ENCODE measurements at regions not wholly inside any gene's neighbourhood (a gene's known extent, or its start where the extent isn't known, plus 50 kb on each side); places are given as distances from the start of the nearest gene placed in this dataset.

DNA sequence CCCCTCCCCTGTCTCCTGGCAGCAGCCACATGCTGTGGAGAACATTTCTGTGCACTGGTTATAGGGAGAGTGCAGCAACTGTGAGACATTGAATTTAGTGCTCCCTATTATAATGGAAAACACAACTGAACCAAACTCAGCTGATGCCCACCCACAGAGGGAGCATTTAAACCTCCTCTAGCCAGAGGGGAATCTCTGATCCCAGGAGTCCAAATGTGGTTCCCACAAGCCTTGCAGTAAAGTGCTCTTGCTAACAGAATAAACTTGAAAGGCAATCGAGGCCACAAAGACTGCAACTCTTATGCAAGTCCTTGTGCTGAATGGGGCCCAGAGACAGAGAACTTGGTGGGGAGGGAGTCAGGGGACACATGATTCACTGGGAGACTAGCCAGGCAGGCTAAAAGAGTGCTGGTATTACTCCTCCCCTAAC, 638.8 kb upstream of the VRK2 start:
- no peak overlapping the region for H2BK20ac ChIP-seq (ENCODE audit: low read length)
- no peak overlapping the region for H2BK12ac ChIP-seq (ENCODE audit: low read depth, low read length)
- H3K9me3 ChIP-seq (ENCODE audit: insufficient read depth in 2 of 2, low read depth in 1 of 2, low read length in 1 of 2): no peaks in the 10 kb centered on the region; a peak in 1 of 4 replicates
- DNase-seq (ENCODE audit: low read depth in 1 of 2, low spot score in 2 of 2) (peak in 1 of 2 experiments; percentile 25), FAIRE-seq (no peak)
- peaks cover 0 to 7% (median 2%) of the 10 kb centered on the region in 4 experiments; a peak in 3 of 7 replicates for H3K4me1 ChIP-seq (replicated peaks in 1 of 4; ENCODE audit: control insufficient read depth in 3 of 4, insufficient read depth in 4 of 4, low read length in 3 of 4)
- no peak overlapping the region for H4K5ac ChIP-seq (ENCODE audit: insufficient read length, low read depth, low read length)
- no peak for TF ChIP-seq CREB1 (IDR thresholded peaks at IDR 0.05)
- no peak for TF ChIP-seq POLR2AphosphoS5 (IDR thresholded peaks at IDR 0.05; ENCODE audit: low read depth, low read length)
- no peak for TF ChIP-seq CHD1 (IDR thresholded peaks at IDR 0.05; ENCODE audit: low read depth, low read length)
- no peak for TF ChIP-seq CBX5 (IDR thresholded peaks at IDR 0.05; ENCODE audit: low read depth, low read length)
- TF ChIP-seq NRF1 (IDR thresholded peaks at IDR 0.05; ENCODE audit: low read depth, low read length): no peak
- no peak for TF ChIP-seq KDM5A (IDR thresholded peaks at IDR 0.05; ENCODE audit: low read length)
- TF ChIP-seq RBBP5 (IDR thresholded peaks at IDR 0.05; ENCODE audit: borderline replicate concordance, low read depth, low read length): no peak
- TF ChIP-seq, protein P1, sequence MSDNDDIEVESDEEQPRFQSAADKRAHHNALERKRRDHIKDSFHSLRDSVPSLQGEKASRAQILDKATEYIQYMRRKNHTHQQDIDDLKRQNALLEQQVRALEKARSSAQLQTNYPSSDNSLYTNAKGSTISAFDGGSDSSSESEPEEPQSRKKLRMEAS (IDR thresholded peaks at IDR 0.05): no peak
- TF ChIP-seq, protein P2, sequence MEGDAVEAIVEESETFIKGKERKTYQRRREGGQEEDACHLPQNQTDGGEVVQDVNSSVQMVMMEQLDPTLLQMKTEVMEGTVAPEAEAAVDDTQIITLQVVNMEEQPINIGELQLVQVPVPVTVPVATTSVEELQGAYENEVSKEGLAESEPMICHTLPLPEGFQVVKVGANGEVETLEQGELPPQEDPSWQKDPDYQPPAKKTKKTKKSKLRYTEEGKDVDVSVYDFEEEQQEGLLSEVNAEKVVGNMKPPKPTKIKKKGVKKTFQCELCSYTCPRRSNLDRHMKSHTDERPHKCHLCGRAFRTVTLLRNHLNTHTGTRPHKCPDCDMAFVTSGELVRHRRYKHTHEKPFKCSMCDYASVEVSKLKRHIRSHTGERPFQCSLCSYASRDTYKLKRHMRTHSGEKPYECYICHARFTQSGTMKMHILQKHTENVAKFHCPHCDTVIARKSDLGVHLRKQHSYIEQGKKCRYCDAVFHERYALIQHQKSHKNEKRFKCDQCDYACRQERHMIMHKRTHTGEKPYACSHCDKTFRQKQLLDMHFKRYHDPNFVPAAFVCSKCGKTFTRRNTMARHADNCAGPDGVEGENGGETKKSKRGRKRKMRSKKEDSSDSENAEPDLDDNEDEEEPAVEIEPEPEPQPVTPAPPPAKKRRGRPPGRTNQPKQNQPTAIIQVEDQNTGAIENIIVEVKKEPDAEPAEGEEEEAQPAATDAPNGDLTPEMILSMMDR (IDR thresholded peaks at IDR 0.05; ENCODE audit: control extremely low read depth in 1 of 3, insufficient read depth in 1 of 3, low read depth in 1 of 3, low read length in 3 of 3): no peak
- H3K18ac ChIP-seq (ENCODE audit: extremely low read depth, low read length): no peak overlapping the region; the same call in 1 of the 2 replicates
- H2BK120ac ChIP-seq (replicated peaks; ENCODE audit: low read depth, low read length): no peak overlapping the region
- H3K23me2 ChIP-seq (ENCODE audit: low read depth, low read length): no peaks in the 10 kb centered on the region
- no peak overlapping the region for H3K27ac ChIP-seq (ENCODE audit: low read depth, low read length)
- ChIA-PET POLR2A (ENCODE audit: partially characterized antibody) (no interaction called here), CTCF (ENCODE audit: partially characterized antibody) (interaction anchor here (1.4 kb wide), 1 partner anchor 11 kb away, joined by 3 read pairs; no protein-coding TSS in a partner anchor)
- no peak overlapping the region for H4K8ac ChIP-seq (ENCODE audit: extremely low read depth, insufficient read depth, low read length)
- WGBS, 2 experiments (ENCODE audit: extremely low coverage in 1 of 2, insufficient coverage in 1 of 2, insufficient read length in 1 of 2, insufficient replicate concordance in 2 of 2, low coverage in 1 of 2, low lambda C conversion rate in 2 of 2, missing lambda C conversion rate in 1 of 2): 41% methylated on average over 1 of the region's 1 CpG; no CpG with 5 or more reads in 1 of the 2 experiments
- H3K27me3 ChIP-seq (replicated peaks in 1 of 4; ENCODE audit: control insufficient read depth in 3 of 4, extremely low read depth in 1 of 4, insufficient read depth in 3 of 4, low read length in 3 of 4): no peaks in the 10 kb centered on the region
- H2BK15ac ChIP-seq (ENCODE audit: low read length): no peak overlapping the region
- H3K79me1 ChIP-seq (ENCODE audit: low read depth, low read length): no peaks in the 10 kb centered on the region
- H2BK5ac ChIP-seq (ENCODE audit: low read depth, low read length): no peak overlapping the region
- H3K56ac ChIP-seq (replicated peaks; ENCODE audit: insufficient read length, low read depth, low read length): no peak overlapping the region
- H3K4ac ChIP-seq (replicated peaks; ENCODE audit: insufficient read length, low read depth, low read length): no peak overlapping the region
- H2AK5ac ChIP-seq (ENCODE audit: low read depth, low read length): no peak overlapping the region
- no peaks in the 10 kb centered on the region; a peak in 1 of 8 replicates for H3K36me3 ChIP-seq (ENCODE audit: control insufficient read depth in 2 of 4, insufficient read depth in 4 of 4, low read length in 3 of 4)
- H3K23ac ChIP-seq (ENCODE audit: insufficient read length): no peak overlapping the region
- H4K91ac ChIP-seq (replicated peaks; ENCODE audit: insufficient read length, low read length): no peak overlapping the region
- no peak overlapping the region for H3K14ac ChIP-seq (ENCODE audit: insufficient read length)
- peak overlapping the region in 1 of 2 experiments; percentile 33; a peak in 2 of 4 replicates for H3K4me2 ChIP-seq (ENCODE audit: insufficient read depth in 1 of 2, low read depth in 2 of 2, low read length in 2 of 2)
- no peak overlapping the region for H3K4me3 ChIP-seq (ENCODE audit: extremely low read depth in 1 of 4, insufficient read depth in 2 of 4, low read depth in 3 of 4, low read length in 4 of 4)
- H3K79me2 ChIP-seq (ENCODE audit: control insufficient read depth in 1 of 2, insufficient read depth in 2 of 2, low read length in 2 of 2): no peaks in the 10 kb centered on the region
- peak overlapping the region; percentile 70 for H2AFZ ChIP-seq (ENCODE audit: low read length)
- no peak overlapping the region for H3K9ac ChIP-seq (replicated peaks in 1 of 4; ENCODE audit: extremely low read depth in 1 of 4, low read depth in 3 of 4, low read length in 3 of 4)
- no peaks in the 10 kb centered on the region for H4K20me1 ChIP-seq (replicated peaks in 1 of 2; ENCODE audit: control insufficient read depth in 1 of 2, insufficient read depth in 2 of 2, low read length in 2 of 2)

Data from H1 (cell line).